OCI-LY7 (cell line): ENCODE measurements at regions not wholly inside any gene's neighbourhood (a gene's known extent, or its start where the extent isn't known, plus 50 kb on each side); places are given as distances from the start of the nearest gene placed in this dataset.
"Not testable (repeated sequence)": the region's sequence is repeated elsewhere in the genome, so short reads cannot be mapped to it uniquely, and the experiment has no call there.

Experiments used
- BruUV-seq: library from RNA; stranded (reverse); fragments of 400-500 nt; replicated peaks from 2 replicates; lab custom pipeline; 2021; lab: Mats Ljungman, UMichigan
- CTCF ChIA-PET: fragments of 300-600 bp; sonication (Branson Sonifier 250); formaldehyde crosslinking; loops from one replicate; lab custom pipeline; 2022; ENCODE audit warnings: antibody characterized with exemption; ENCODE audit not compliant: unreplicated experiment; lab: Charles Lee
- POLR2A ChIA-PET: fragments of 300-600 bp; sonication (Branson Sonifier 250); formaldehyde crosslinking; loops from one replicate; lab custom pipeline; 2022; ENCODE audit warnings: antibody characterized with exemption; lab: Charles Lee
- DNase-seq: peaks from one replicate; pipeline ENCODE4 v3.0.0-alpha.2; 2015; ENCODE audit warnings: low spot score
- H2AFZ ChIP-seq: fragments of 200-600 bp; sonication (generic), shearing (Covaris generic); 2 replicates; pipeline ENCODE4 v1.6.1; 2014; ENCODE audit warnings: mild to moderate bottlenecking, antibody characterized with exemption, low read length, moderate library complexity
- H3K27ac ChIP-seq: fragments of 200-600 bp; sonication (generic); 2 replicates; pipeline ENCODE4 v1.5.1; 2014; ENCODE audit warnings: mixed run types, low read depth, mild to moderate bottlenecking, moderate library complexity, low read length, inconsistent platforms; ENCODE audit not compliant: poor library complexity, severe bottlenecking
- H3K36me3 ChIP-seq: fragments of 200-600 bp; sonication (generic); 2 replicates; pipeline ENCODE4 v1.6.1; 2014; ENCODE audit warnings: mild to moderate bottlenecking, antibody characterized with exemption, low read length, moderate library complexity, mixed read lengths; ENCODE audit not compliant: insufficient read depth
- H3K4me1 ChIP-seq: fragments of 200-600 bp; sonication (generic); 2 replicates; pipeline ENCODE4 v1.5.1; 2014; ENCODE audit warnings: mild to moderate bottlenecking, low read length; ENCODE audit not compliant: insufficient read depth, poor library complexity, severe bottlenecking
- H3K4me2 ChIP-seq: fragments of 200-600 bp; sonication (generic); 2 replicates; pipeline ENCODE4 v1.6.1; 2014; ENCODE audit warnings: mild to moderate bottlenecking, low read length
- H3K4me3 ChIP-seq: fragments of 200-600 bp; sonication (generic); 2 replicates; pipeline ENCODE4 v1.5.1; 2014; ENCODE audit warnings: mild to moderate bottlenecking, low read depth, low read length; ENCODE audit not compliant: poor library complexity, severe bottlenecking
- H3K79me2 ChIP-seq: fragments of 200-600 bp; sonication (generic); 2 replicates; pipeline ENCODE4 v1.6.1; 2016; ENCODE audit warnings: low read depth, mild to moderate bottlenecking, low read length, moderate library complexity, mixed read lengths; ENCODE audit not compliant: insufficient read depth
- H3K9me2 ChIP-seq: fragments of 200-600 bp; sonication (generic); 2 replicates; pipeline ENCODE4 v1.6.1; 2016; ENCODE audit warnings: mild to moderate bottlenecking, low read length, mixed read lengths; ENCODE audit not compliant: insufficient read depth
- H3K9me3 ChIP-seq: fragments of 200-600 bp; sonication (generic); 2 replicates; pipeline ENCODE4 v1.6.1; 2014; ENCODE audit warnings: mild to moderate bottlenecking, mixed run types, low read length, mixed read lengths
- H4K20me1 ChIP-seq: fragments of 200-600 bp; sonication (generic); 2 replicates; pipeline ENCODE4 v1.6.1; 2014; ENCODE audit warnings: mild to moderate bottlenecking, antibody characterized with exemption, low read length, moderate library complexity, mixed read lengths; ENCODE audit not compliant: insufficient read depth
- intact Hi-C: fragments of 100-400 bp; cut with micrococcal nuclease; formaldehyde crosslinking; loops from one replicate; pipeline ENCODE4 v1.10.0; 2022; ENCODE audit not compliant: unreplicated experiment

- H3K27ac ChIP-seq, H4K20me1 ChIP-seq, H3K4me3 ChIP-seq, H3K9me2 ChIP-seq, H2AFZ ChIP-seq, H3K79me2 ChIP-seq, intact Hi-C loops, H3K4me2 ChIP-seq, POLR2A ChIA-PET, BruUV-seq, H3K36me3 ChIP-seq, H3K4me1 ChIP-seq, CTCF ChIA-PET, DNase-seq, H3K9me3 ChIP-seq: not testable (repeated sequence)
Measured at GRCh38 chr10:46749470-46749869, 161.8 kb upstream of the PTPN20 start.

- DNase-seq, H4K20me1 ChIP-seq, POLR2A ChIA-PET, H3K4me2 ChIP-seq, CTCF ChIA-PET, H3K36me3 ChIP-seq, H3K9me3 ChIP-seq, intact Hi-C loops, H3K27ac ChIP-seq, H3K79me2 ChIP-seq, BruUV-seq, H2AFZ ChIP-seq, H3K9me2 ChIP-seq, H3K4me1 ChIP-seq, H3K4me3 ChIP-seq: not testable (repeated sequence)
Measured at GRCh38 chr10:46753763-46754162, 157.5 kb upstream of the PTPN20 start.

GRCh38 chr10:46761471-46761870 is 149.8 kb upstream of the PTPN20 start:
- H3K4me2 ChIP-seq, H3K36me3 ChIP-seq, H3K27ac ChIP-seq, CTCF ChIA-PET, H2AFZ ChIP-seq, H4K20me1 ChIP-seq, BruUV-seq, H3K4me1 ChIP-seq, DNase-seq, H3K9me2 ChIP-seq, H3K9me3 ChIP-seq, intact Hi-C loops, POLR2A ChIA-PET, H3K79me2 ChIP-seq, H3K4me3 ChIP-seq: not testable (repeated sequence)

- CTCF ChIA-PET, intact Hi-C loops: not testable (repeated sequence)
Measured at GRCh38 chr10:46768515-46769291, 142.5 kb upstream of the PTPN20 start.

GRCh38 chr10:46773178-46773896 is 137.9 kb upstream of the PTPN20 start:
- H3K9me3 ChIP-seq, H3K4me3 ChIP-seq, H3K4me1 ChIP-seq, DNase-seq, BruUV-seq, H3K36me3 ChIP-seq, H2AFZ ChIP-seq, H3K4me2 ChIP-seq, H3K9me2 ChIP-seq, H4K20me1 ChIP-seq, intact Hi-C loops, H3K27ac ChIP-seq, POLR2A ChIA-PET, CTCF ChIA-PET, H3K79me2 ChIP-seq: not testable (repeated sequence)

More at GRCh38 chr10:46768515-46769291, 142.5 kb upstream of the PTPN20 start:
- BruUV-seq, H3K36me3 ChIP-seq, H3K9me2 ChIP-seq, H4K20me1 ChIP-seq, H2AFZ ChIP-seq, H3K4me1 ChIP-seq, H3K9me3 ChIP-seq, H3K79me2 ChIP-seq, DNase-seq, H3K4me3 ChIP-seq, POLR2A ChIA-PET, H3K4me2 ChIP-seq, H3K27ac ChIP-seq: not testable (repeated sequence)

- H3K79me2 ChIP-seq, H4K20me1 ChIP-seq, BruUV-seq, H3K36me3 ChIP-seq, DNase-seq, CTCF ChIA-PET, H3K9me2 ChIP-seq, H3K4me1 ChIP-seq, POLR2A ChIA-PET, H2AFZ ChIP-seq, intact Hi-C loops, H3K9me3 ChIP-seq, H3K4me3 ChIP-seq, H3K4me2 ChIP-seq, H3K27ac ChIP-seq: not testable (repeated sequence)
Measured at GRCh38 chr10:46773897-46774236, 137.4 kb upstream of the PTPN20 start.
